ENCODE measurements at regions not wholly inside any gene's neighbourhood (a gene's known extent, or its start where the extent isn't known, plus 50 kb on each side); places are given as distances from the start of the nearest gene placed in this dataset.

DNA sequence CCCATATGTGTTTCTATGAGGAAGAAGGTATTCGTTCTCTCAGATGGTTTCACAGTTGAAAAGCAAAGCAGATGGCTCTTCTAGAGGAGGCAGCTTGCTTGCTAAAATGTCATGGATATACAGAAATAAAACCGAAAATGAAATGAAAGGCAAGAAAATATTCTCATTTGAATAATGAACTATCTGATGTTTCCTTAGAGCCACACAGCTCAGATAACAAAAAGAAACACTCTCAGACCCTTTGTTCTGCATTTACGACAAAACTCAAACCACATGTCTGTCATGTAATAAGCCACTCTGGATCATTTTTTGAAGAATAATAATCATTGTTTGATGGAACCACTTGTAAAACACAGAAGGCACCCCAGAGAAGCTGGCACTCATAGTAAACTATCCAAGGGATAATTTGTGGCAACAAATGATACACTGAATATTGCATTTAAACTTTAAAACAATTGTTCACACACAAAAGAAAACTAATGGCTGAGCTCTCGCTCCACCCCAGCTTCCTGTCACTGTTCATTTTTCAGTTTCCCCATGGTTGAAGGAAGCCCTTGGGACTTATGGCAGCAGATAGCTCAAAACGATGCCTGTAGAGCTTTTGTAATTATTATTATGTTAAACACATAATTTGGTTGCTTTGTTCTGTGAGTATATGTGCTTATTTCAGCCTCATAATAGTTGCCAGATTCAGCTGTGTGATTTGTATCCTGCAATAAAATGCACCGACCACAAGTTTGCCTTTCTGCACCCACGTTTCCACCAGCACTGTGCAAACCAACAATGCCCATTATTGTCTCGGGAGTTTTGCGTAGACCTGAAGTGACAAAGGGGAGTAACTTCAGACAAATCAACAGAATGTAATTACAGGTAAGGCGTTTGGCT, 256.0 kb downstream of the TMEM167A start:
- TF ChIP-seq, protein P1, sequence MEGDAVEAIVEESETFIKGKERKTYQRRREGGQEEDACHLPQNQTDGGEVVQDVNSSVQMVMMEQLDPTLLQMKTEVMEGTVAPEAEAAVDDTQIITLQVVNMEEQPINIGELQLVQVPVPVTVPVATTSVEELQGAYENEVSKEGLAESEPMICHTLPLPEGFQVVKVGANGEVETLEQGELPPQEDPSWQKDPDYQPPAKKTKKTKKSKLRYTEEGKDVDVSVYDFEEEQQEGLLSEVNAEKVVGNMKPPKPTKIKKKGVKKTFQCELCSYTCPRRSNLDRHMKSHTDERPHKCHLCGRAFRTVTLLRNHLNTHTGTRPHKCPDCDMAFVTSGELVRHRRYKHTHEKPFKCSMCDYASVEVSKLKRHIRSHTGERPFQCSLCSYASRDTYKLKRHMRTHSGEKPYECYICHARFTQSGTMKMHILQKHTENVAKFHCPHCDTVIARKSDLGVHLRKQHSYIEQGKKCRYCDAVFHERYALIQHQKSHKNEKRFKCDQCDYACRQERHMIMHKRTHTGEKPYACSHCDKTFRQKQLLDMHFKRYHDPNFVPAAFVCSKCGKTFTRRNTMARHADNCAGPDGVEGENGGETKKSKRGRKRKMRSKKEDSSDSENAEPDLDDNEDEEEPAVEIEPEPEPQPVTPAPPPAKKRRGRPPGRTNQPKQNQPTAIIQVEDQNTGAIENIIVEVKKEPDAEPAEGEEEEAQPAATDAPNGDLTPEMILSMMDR (IDR thresholded peaks at IDR 0.05): no peak

DNA sequence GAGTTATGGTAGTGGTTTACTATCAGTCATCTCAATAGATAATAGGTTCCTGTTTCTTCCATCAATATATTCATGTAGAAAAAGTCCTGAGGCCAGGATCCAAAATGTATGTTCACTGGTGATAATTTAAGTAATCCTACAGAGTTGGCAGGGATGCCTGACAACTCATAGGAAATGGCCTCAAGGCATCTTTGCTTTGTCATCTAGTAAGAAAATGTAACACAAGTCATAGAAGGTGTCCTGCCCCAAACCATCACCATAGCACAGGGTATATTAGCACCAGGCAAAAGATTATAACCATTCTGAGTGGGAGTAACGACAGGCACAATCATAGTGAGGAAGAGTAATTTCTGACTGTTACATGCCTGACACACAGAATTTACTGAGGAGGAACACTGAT, 257.0 kb downstream of the TMEM167A start:
- TF ChIP-seq, protein P1 (IDR thresholded peaks at IDR 0.05): no peak

DNA sequence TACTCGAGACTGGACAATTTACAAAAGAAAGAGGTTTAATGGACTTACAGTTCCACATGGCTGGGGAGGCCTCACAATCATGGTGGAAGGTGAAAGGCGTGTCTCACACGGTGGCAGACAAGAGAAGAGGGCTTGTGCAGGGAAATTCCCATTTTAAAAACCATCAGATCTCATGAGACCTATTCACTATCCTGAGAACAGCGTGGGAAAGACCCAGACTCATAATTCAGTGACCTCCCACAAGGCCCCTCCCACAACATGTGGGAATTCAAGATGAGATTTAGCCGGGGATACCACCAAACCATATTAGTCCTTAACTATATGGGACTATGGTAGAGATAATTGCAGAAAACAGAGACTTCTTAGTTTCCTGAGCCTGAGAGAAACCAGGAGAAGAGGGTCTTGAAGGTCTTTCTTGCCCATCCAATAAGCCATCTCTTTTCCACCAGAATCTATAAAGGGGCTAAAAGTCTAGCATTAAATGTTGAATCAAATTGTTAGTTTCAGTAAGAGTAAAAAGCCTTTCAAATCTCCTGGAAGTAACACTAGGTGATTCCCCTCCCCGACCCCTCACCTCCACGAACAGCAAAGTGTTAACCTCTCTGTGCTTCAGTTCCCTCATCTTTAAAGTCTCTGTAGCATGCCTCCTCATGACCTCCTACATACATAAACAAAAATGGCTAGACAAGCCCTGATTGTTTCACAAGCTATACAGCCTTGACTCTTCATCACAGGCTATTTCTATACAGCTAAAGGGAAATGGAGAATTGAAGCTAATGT, 259.1 kb downstream of the TMEM167A start:
- TF ChIP-seq, protein P1 (IDR thresholded peaks at IDR 0.05): no peak

DNA sequence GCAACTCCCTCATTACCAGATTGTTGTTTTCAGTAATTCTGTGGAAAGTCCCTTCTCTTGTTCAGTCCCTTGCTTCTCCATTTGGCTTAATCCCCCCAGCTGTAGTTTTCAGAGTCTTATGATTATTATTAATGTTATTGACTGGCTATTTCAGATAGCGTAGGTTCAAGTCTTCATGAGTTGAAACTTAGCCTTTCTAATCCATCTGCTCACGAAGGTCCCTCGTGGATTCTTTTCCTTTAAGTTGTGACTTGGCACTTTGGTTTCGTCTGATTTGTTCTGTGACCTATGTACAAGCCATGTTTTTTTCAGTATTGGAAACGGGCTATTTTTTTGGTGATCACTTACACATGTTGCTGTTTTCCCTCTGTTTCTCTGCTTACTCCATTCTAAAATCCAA, 260.3 kb downstream of the TMEM167A start:
- TF ChIP-seq, protein P1 (IDR thresholded peaks at IDR 0.05): no peak

DNA sequence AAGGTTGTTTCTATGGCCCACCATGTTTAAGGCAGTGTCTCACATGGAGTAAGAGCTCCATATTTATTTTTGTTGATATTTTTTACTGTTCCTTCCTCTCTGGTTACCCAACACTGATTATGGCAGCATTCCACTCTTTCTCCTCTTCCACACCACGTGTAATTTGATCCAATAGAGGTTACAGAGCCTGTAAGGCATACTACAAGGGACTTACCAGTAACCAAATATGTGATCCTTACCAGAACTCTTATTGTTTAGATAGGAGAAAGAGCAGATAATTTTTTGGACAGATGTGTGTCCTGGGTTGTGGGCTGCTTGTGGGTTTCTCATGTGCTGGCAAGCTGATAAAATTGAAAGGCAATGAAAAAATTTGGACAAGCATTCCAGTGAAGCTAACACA, 261.3 kb downstream of the TMEM167A start:
- TF ChIP-seq, protein P1 (IDR thresholded peaks at IDR 0.05): no peak

DNA sequence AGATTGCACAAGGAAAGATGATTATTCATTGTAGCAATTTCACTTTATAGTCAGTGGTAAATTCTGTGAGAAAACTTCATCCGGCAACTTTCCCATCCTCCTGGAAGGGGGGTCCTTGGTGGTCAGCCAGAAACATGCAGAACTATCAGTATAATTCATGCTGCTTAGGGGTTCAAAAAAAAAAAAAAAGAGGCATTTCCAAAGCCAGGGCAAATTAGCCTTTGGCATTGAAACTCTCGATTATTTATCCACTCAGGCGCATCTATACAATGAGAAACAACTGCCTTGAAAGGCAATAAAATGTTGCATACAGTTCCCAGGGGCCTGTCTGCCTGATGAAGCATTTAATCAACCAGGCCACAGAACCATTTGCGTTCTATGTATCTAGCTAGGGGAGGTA, 263.3 kb downstream of the TMEM167A start:
- TF ChIP-seq, protein P1 (IDR thresholded peaks at IDR 0.05): no peak

DNA sequence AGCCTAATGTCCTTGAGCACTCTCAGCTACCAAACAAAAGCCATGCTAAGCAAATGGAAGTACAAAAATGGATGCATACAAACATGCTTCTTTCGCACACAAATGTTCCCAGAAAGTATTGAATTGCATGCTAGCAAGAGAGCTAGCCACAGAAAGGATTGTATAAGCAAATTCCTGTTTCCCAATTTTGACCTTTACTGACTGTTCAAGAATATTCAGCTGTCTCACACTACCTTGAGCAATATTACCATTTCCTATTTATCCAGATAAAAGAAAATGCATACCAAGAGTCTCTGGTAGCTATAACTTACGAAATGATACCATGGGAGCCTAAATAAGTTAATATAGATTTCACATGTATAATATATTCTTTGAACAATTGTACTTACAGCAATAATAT, 264.6 kb downstream of the TMEM167A start:
- TF ChIP-seq, protein P1 (IDR thresholded peaks at IDR 0.05): no peak
